Left renal cortex interstitium (tissue), 4 donors: ENCODE measurements at regions not wholly inside any gene's neighbourhood (a gene's known extent, or its start where the extent isn't known, plus 50 kb on each side); places are given as distances from the start of the nearest gene placed in this dataset.
"Not testable (repeated sequence)": the region's sequence is repeated elsewhere in the genome, so short reads cannot be mapped to it uniquely, and the experiment has no call there.

Experiments used
- DNase-seq, 4 donors: peaks; one replicate each; pipeline ENCODE4 v3.0.0-alpha.2; 2013; ENCODE audit warnings: low read depth in 4 of 4, low spot score in 2 of 4, missing footprints in 1 of 4

DNA sequence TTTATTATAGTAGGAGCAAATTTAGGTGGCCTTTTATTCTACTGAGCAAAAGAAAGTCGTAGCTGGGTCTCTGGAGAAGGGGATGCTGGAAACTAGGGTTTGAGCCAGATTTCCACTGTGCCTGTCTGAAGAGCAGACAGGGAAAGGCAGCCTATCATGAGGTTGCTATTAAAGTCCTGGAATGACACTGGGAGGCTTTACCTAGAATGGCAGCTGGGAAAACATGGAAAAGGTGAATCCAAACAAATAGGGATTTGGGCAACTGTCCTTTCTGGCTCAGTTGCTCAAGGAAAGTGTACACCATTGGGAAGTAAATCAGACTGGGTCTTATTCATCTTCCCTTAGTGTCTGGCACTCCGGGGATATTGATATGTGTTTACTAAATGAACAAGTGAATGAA lies 154.6 kb downstream of the MTX2 start:
- no peak for DNase-seq

DNA sequence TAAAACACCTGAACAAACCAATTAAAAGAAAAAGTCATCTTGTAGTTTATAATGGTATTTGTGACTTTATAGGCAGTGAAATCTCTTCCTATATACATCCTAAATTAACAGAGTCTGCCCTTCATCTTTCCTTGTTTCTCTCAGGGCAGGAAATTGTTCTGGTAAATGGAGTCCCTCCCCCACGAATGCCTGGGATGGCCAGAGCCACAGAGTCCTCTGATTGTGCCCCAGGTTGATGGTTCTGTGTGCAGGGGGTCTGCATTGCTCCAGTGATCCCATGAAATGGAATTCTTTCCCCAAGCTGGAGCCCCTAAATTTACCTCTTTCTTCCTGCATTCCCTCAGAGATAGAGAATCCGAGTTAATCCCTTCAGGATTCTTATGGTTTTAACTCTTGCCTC lies 155.5 kb downstream of the MTX2 start:
- DNase-seq, result no peak

DNA sequence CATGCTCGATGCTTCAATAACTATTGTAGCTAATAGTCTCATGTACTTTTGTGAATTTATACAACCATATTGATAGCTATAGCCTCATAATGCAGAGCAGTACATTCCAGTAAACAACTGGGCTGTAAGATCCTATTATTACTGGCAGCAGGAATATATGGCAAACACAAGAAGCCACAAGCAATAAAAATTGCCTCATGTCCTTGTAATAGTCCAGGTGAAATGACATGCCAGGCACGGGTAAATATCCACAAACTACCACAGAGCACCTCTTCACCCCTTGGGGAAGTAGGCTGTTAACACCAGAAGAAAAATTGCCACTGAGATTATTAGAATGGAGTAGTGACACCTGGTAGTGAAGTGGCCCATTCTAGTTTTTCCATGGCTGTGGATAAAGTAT lies 158.3 kb downstream of the MTX2 start:
- no peak for DNase-seq

DNA sequence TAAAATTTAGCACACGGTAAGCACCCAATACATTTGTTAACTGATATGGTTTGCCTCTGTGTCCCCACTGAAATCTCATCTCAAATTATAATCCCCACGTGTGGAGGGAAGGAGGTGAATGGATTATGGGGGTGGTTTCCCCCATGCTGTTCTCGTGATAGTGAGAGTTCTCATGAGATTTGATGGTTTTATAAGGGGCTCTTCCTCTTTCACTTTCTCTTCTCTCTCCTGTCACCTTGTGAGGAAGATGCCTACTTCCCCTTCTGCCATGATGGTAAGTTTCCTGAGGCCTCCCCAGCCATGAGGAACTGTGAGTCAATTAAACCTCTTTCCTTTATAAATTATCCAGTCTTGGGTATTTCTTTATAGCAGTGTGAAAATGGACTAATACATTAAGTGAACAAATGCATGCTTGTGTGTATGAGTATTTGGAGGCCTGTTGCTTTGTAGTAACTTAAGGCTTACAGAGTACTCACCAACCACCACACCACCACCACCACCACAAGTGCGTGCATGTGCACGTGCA lies 159.8 kb downstream of the MTX2 start:
- DNase-seq, result not testable (repeated sequence)

DNA sequence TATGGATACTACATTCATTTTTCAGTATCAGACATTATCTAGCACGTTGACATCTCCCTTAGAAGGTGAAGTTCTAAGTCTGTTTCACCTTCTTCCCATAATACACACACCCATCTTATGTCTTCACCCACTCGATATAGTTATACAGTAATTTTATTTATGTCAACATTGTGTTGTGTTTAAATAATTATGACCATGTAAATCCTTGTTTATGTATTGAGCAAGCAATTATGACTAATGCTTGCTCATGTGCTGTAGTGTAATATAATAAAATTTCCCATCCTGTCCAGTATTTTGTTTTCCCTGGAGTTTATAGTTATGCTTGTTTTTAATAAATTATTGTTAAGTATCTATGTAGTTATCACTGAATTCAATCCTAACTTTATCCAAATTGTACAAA lies 163.2 kb downstream of the MTX2 start:
- DNase-seq, result no peak

DNA sequence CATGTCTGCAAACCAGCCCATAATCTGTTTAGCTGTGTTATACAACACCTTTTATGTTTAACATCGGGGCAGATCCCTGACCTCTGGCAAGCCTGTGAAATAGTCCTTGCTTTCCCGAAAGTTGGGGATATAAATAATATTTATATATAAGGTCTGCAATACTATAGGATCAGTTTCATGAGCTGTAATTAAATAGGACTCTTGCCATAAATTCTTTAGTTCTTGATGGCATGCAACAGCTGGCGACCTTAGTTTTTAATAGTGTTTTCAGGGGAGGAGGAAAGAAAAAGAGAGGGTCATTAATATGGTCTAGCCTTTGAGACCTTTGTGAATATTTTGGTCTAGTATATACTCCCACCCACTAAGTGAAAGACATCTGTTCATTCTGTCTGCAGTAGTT lies 166.5 kb downstream of the MTX2 start:
- peak in 1 of 4 donors; percentile 69 for DNase-seq

DNA sequence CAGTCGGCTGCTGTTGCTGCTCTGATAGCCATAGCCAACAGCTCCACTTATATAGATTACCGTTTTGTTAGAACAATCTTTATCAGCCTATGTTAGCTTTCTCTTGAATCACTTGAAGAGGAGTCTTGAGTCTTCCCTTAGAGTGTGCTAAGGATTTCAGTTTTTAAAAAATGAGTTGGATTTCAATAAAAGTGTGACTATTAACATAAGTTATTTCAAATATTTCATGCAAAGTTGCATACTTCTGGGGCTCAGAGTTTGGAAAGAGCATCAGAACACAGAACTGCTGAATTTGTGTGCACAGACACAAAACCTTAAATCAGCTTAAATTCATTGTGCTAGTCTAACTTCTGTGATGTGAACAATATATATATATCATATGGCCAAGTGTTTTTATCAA lies 174.7 kb downstream of the MTX2 start:
- no peak for DNase-seq

DNA sequence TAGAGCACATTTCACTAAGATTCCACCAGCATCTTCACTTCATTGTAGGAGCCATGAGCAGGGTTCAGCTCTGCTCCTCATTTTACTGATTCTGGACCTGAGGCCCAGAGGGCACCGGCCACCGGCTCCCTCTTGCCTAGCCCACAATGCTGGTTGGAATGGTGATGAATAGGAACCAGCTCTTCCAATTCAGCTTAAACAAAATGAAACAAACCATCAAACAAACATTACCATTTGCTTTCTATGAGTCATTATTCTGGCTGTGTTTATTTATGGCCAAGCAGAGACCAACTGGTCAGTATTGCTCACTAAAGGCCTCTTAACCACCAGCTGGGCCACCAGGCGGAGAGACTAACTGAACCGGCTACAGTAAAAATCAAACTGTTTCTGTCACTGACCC lies 176.7 kb downstream of the MTX2 start:
- DNase-seq, result no peak

DNA sequence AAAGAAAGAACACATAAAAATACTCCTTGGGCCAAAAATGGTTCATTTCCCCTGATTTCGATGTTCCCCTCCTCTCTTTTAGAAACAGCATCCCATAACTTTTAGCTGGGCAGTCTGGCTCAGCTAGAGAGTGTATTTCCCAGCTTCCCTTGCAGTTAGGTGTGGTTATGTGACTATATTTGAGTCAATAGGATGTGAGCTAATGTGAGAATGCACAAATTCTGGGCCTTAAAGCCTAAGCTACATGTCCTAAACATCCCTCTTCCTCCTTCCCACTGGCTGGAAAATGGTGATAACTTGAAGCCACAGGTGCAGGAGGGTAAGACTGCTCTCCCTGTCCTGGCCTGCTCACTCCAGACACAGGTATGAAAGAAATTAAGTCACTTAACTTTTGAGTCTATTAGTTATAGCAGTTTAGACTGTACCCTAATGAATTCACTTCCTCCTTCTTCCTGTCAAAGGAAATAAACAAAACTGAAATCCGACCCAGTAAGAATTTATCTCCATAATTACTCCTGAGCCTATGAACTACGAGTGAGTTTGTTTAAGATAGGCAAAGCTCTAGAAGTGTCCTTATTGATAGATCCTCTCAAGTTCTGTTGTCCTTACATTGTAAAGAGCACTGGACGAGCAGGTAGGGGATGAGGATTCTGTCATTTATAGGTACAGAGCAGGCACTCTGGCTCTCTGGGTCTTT lies 177.6 kb downstream of the MTX2 start:
- no peak for DNase-seq

DNA sequence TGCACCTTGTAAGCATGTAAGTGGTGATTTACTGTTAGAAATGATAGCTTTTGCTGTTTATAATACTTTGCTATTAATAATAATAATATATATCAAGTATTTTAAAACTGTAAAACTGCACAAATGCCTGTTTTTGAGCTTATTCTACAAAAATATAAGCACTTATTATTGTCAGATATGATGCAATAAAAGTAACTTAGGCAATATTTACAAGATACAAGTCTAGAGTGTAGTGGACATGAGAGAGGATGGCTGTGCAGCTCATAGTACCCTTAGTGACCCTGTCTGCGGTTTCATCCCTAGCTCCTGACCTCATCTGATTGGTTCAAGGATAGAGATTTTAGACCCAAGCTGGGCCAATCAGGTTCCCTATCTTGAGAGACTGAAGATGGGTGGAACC lies 178.4 kb downstream of the MTX2 start:
- DNase-seq, result no peak

DNA sequence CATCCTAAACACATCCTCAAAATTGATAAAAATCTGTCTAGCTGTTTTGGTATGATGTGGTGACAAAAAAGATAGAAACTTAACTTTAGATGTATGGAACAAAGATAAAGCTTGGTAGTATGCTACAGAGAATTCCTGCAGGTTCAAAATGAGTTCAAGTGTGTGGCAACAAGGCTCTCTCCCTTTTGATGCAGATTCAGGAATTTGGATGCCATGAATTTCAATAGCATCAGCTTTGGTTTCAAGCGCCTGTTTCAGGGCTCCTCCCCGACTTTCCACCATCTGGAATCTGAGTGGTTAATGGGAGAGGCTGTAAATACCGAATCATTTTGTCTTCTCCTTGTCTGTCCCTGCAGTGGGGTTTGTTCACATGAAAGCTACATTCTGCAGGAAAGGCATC lies 180.6 kb downstream of the MTX2 start:
- DNase-seq, result no peak

DNA sequence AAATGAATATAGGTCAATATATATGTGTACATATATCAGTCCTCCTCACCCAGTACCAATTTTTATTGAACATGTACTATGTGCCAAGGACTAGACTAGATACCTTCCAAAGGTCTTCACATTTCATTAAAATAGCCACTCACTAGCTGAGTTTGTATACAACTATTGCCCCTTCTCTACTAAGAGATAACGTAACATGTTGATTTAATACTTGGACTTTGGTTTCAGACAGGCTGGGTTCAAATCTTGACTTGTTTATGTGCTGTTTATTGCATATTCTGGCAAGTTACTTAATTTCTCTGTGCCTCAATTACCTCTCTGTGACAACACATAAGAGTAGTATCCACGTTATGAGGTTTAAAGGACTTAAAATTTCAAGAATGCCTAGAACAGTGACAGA lies 184.5 kb downstream of the MTX2 start:
- DNase-seq, result no peak

DNA sequence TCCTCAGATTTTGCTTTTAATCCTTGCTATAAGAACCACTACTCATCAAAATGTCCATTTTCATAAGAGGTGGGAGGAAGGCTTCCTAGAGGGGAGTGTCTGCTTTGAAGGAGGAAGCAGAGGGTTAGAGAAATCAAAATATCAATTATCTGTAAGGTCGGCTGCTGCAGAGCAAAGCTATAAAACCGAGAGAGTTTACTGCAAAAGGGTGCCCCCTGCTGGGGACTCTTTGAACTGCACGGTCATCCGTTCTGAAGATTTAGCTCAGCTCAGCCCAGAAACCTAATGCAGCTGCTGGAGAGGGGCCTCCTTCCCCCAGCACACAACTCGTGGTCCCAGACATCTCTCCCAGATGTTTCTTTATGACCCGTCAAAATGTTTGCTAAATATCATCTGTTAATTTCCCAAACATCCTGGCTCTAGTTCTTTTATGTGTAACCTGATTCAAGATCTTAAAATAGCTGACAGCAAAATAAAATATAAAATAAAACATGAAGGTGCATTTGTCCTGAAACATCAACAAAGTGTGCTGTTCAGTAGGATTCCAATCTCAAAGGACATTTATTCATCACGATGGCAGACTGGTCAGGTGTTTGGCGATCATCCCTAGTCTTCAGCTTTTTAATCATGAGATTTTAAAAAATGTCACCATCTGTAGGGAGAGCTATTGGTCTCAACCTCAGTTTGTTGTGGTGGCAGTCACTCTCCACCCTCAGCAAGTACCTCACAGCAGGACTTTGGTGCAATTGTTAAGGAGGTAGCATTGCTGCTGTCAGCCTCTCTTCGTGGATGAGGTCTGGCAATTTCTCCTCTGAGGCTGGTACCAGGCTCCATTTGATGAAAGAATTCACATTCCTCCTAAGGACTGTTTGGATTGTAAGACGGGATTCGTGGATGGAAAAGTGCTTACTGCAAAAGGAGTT lies 185.9 kb downstream of the MTX2 start:
- DNase-seq, result peak; percentile 69 to 93 (median 86)

DNA sequence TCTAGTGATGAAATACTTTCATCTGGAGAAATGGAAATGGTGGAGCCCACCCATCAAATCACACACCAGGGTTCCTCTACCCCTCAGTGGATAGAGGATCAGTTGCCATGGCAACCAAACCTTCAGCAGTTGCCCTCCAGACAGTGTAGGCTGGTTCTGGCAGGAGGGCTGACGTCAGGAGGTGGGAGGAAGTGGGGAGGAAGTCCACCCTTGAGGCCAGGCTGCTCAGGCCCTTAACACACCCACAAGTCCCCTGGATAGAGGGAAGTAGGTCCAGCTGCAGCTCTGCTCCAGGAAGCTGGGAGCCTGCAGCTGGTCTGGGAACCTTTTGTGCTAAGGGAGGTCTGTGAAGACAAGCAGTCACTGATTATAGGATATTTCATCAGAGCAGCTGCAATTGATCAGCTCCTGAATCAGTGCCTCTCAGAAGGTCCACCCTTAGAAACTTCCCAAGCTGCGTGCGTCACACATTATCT lies 186.6 kb downstream of the MTX2 start:
- no peak for DNase-seq

DNA sequence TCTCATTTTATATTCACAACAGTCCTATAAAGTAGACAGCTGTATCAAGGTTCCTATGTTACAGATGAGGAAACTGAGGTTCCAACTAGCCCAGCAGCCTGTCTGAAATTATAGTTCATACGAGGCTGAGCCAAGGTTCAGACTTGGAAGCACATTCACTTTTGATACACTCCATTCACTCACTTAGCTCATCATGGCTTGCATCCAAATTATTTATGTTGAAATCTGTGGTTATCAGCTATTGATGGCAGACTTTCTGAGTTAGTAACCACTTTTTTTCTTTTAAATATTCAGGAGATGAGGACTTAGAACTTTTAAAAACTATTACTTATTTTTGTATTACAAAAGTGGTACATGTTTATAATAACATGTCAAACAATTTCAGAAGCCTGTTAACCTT lies 188.2 kb downstream of the MTX2 start:
- no peak for DNase-seq

DNA sequence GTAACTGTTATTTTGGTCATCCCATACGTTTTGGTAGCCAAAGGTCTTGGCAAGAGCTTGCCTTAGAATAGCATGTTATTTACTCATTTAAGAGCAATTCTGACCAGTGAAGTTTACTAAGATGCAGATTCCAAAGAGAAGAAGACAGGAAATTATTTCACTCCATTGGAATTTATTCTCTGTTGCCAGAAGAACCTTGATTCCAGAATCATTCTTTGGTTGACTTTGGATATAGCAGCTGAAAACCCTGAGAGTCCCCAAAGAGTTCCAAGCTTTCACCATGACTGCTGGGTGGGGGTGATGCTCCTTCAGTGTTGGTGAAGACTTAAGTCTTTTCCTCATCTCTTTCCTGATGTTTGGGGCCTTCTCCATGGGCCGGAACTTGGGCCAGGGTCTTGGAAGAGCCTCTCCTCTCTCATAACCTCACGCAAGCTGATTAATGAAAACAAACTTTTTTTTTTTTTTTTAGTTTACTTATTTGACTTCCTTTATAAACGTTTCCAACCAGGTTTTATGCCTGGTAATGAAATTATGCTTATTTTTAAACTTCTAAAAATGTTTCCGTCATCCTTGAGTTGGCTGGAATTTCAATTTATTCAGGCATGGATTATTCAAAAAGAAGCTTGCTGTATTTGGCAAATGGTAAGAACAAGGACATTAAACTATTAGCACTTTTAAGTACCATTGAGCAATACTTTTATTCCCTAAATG lies 192.0 kb downstream of the MTX2 start:
- no peak for DNase-seq

DNA sequence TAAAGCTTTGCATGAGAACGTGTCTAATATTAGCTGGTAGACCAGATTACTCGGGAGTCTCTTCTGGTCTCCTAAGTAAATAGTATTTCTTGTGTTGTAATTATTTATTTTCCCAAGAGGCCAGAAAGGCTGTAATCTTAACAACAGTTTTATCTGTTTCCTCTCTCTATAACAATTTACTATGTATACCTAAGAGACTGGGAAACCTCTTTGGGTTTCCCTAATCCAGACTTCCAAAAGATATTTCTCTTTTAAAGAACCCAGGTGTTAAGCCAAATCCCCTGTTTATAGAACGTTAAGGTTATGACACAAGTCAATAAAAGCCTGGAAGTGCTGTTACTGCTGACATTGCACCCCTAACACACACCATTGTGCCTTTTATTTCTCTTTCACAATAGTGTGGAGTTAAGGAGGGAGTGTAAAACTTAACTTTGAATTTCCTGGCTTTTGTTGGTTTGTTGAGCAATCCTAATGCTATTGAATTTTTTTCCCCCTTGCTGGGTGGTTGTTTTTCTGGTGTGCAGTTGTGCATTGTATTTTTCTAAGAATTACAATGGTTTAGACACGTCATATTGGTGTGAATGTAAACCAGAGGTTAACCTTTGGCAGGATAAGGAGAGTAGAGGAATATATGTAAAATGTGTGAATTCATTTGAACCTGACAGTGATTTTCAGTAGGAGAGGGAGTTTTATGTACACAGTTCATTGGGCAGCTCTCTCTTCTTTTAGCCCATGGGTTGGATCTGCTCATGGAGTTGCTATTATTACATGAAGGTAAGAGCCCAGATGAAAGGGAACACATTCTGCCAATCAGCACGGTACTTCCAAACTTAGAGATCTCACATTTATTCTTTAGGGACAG lies 192.8 kb downstream of the MTX2 start:
- no peak for DNase-seq

DNA sequence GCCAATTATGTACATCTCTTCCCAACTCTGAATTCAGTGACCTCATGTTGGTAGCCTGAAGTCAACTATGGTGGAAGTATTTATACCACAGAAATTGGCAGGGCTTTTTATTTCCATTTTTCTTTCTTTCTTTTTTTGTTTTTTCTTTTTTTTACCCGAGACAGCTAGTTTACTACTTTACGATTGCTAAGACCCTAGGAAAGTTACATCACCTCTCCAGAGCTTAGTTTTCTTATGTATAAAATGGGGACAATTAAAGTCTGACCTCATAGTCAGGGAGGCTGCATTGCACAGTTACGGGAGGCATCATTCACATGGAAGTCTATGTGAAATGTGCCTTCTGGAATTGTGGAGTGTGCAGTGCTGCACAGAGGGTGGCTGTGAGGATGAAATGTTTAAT lies 194.3 kb downstream of the MTX2 start:
- no peak for DNase-seq

DNA sequence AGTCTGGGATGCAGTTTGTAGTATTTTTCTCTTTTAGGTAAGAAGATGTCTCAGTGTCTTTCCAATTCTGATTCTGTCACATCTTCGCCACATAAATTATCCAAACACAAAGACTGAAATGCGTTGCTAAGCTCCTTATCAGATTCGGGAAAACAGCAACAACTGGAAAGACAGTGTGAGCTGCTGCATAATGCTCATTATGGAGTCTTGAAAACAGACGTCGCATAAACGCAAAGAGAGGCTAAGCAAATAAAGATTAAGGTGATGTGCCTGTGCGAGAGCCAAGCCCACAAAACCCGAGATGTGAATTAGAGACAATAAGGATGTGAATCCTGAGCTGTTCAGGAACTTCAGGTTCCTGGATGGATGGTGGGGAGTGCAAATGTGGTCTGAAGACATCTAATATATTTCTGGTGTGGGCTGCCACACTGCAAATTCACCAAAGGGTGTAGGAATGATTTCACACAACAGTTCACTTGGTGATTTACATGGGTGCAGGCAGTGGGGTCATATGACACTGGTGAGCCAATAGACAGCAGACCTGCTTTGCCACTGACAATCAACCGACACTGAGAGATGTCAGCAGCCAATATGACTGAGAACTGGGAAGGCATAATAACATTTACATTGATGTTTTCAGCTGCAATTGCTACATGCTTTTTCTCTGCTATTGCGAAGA lies 195.8 kb downstream of the MTX2 start:
- no peak for DNase-seq
